HTR-8/SVneo (cell line): ENCODE measurements at regions not wholly inside any gene's neighbourhood (a gene's known extent, or its start where the extent isn't known, plus 50 kb on each side); places are given as distances from the start of the nearest gene placed in this dataset.

Source experiments
- DNase-seq: peaks from one replicate; pipeline ENCODE4 v3.0.0; 2011; ENCODE audit warnings: low spot score, mixed read lengths; ENCODE audit not compliant: insufficient read length
- FAIRE-seq: peaks from 2 replicates; lab custom pipeline; 2011; peaks lifted over from hg19 to GRCh38; lab: Jason Lieb, UNC

- FAIRE-seq, result no peak
- DNase-seq, result no peak
Measured at GRCh38 chr21:15409031-15409430, 320.8 kb upstream of the USP25 start.

GRCh38 chr21:15410853-15411252 lies 318.9 kb upstream of the USP25 start:
- FAIRE-seq, result no peak
- no peak for DNase-seq

- FAIRE-seq (no peak), DNase-seq (no peak)
Measured at GRCh38 chr21:15414057-15414456, 315.7 kb upstream of the USP25 start.

GRCh38 chr21:15415541-15416261 lies 314.1 kb upstream of the USP25 start:
- no peak for FAIRE-seq
- no peak for DNase-seq

GRCh38 chr21:15421441-15421881 lies 308.3 kb upstream of the USP25 start:
- no peak for FAIRE-seq
- no peak for DNase-seq

GRCh38 chr21:15421947-15422346 lies 307.8 kb upstream of the USP25 start:
- DNase-seq (no peak), FAIRE-seq (no peak)

- no peak for FAIRE-seq
Measured at GRCh38 chr21:15422783-15423182, 307.0 kb upstream of the USP25 start.

GRCh38 chr21:15423676-15424445 lies 305.9 kb upstream of the USP25 start:
- DNase-seq, result no peak
- FAIRE-seq, result no peak

More at GRCh38 chr21:15422783-15423182, 307.0 kb upstream of the USP25 start:
- no peak for DNase-seq

- no peak for DNase-seq
- FAIRE-seq, result no peak
Measured at GRCh38 chr21:15425049-15425448, 304.7 kb upstream of the USP25 start.

- no peak for DNase-seq
- no peak for FAIRE-seq
Measured at GRCh38 chr21:15430023-15430422, 299.8 kb upstream of the USP25 start.

- DNase-seq (no peak), FAIRE-seq (no peak)
Measured at GRCh38 chr21:15430577-15430976, 299.2 kb upstream of the USP25 start.

GRCh38 chr21:15431053-15431452 lies 298.7 kb upstream of the USP25 start:
- DNase-seq, result no peak
- FAIRE-seq, result no peak

- DNase-seq (no peak), FAIRE-seq (no peak)
Measured at GRCh38 chr21:15433091-15433490, 296.7 kb upstream of the USP25 start.

GRCh38 chr21:15434163-15434905 lies 295.4 kb upstream of the USP25 start:
- no peak for FAIRE-seq
- no peak for DNase-seq

- no peak for DNase-seq
- FAIRE-seq, result no peak
Measured at GRCh38 chr21:15436031-15436430, 293.8 kb upstream of the USP25 start.

GRCh38 chr21:15437883-15438282 lies 291.9 kb upstream of the USP25 start:
- FAIRE-seq, result no peak
- DNase-seq, result peak; percentile 25

- FAIRE-seq (no peak), DNase-seq (no peak)
Measured at GRCh38 chr21:15439726-15440125, 290.1 kb upstream of the USP25 start.

- no peak for DNase-seq
- no peak for FAIRE-seq
Measured at GRCh38 chr21:15441060-15441493, 288.7 kb upstream of the USP25 start.

- DNase-seq (no peak), FAIRE-seq (no peak)
Measured at GRCh38 chr21:15441992-15442391, 287.8 kb upstream of the USP25 start.

- no peak for DNase-seq
Measured at GRCh38 chr21:15442743-15443469, 286.9 kb upstream of the USP25 start.

More at GRCh38 chr21:15442743-15443469, 286.9 kb upstream of the USP25 start:
- FAIRE-seq, result no peak
